ENCODE measurements at regions not wholly inside any gene's neighbourhood (a gene's known extent, or its start where the extent isn't known, plus 50 kb on each side); places are given as distances from the start of the nearest gene placed in this dataset.

GRCh38 chr2:64932116-64932370, 57.2 kb upstream of the SLC1A4 start:
- no peak for TF ChIP-seq GLIS3 (CRISPR knock-in tag; IDR thresholded peaks at IDR 0.05)
- no peak for TF ChIP-seq OSR1 (CRISPR knock-in tag; IDR thresholded peaks at IDR 0.05)
- TF ChIP-seq CSDC2 (CRISPR knock-in tag; IDR thresholded peaks at IDR 0.05): no peak
- no peak for TF ChIP-seq ARNTL (CRISPR knock-in tag; IDR thresholded peaks at IDR 0.05; ENCODE audit: borderline replicate concordance, low read depth)
- TF ChIP-seq POU6F1 (CRISPR knock-in tag; IDR thresholded peaks at IDR 0.05; ENCODE audit: borderline replicate concordance, low read depth): no peak
- no peak for TF ChIP-seq CREB5 (CRISPR knock-in tag; IDR thresholded peaks at IDR 0.05; ENCODE audit: low read depth)
- no peak for TF ChIP-seq ESRRG (CRISPR knock-in tag; IDR thresholded peaks at IDR 0.05)
- TF ChIP-seq PATZ1 (CRISPR knock-in tag; IDR thresholded peaks at IDR 0.05; ENCODE audit: borderline replicate concordance): no peak
- no peak for TF ChIP-seq TSHZ2 (CRISPR knock-in tag; IDR thresholded peaks at IDR 0.05)
- TF ChIP-seq RARB (CRISPR knock-in tag; IDR thresholded peaks at IDR 0.05): no peak
- no peak for TF ChIP-seq TOX (CRISPR knock-in tag; IDR thresholded peaks at IDR 0.05; ENCODE audit: borderline replicate concordance)
- TF ChIP-seq PPARA (CRISPR knock-in tag; IDR thresholded peaks at IDR 0.05; ENCODE audit: borderline replicate concordance): no peak
- TF ChIP-seq SNAI2 (CRISPR knock-in tag; IDR thresholded peaks at IDR 0.05): no peak
- TF ChIP-seq ZFP3 (CRISPR knock-in tag; IDR thresholded peaks at IDR 0.05): no peak
- no peak for TF ChIP-seq ZC3H10 (CRISPR knock-in tag; IDR thresholded peaks at IDR 0.05)
- no peak for TF ChIP-seq ZNF565 (CRISPR knock-in tag; conservative IDR thresholded peaks at IDR 0.05; ENCODE audit: low read depth)
- TF ChIP-seq ZNF8 (CRISPR knock-in tag; IDR thresholded peaks at IDR 0.05): no peak
- no peak for ATAC-seq

- TF ChIP-seq ZFP3 (CRISPR knock-in tag; IDR thresholded peaks at IDR 0.05) (no peak), ISL1 (CRISPR knock-in tag; IDR thresholded peaks at IDR 0.05) (no peak), CSDC2 (CRISPR knock-in tag; IDR thresholded peaks at IDR 0.05) (no peak), TCF4 (CRISPR knock-in tag; IDR thresholded peaks at IDR 0.05; ENCODE audit: borderline replicate concordance) (no peak), ZFP30 (CRISPR knock-in tag; IDR thresholded peaks at IDR 0.05) (no peak), TSHZ2 (CRISPR knock-in tag; IDR thresholded peaks at IDR 0.05) (no peak), SNAI2 (CRISPR knock-in tag; IDR thresholded peaks at IDR 0.05) (no peak), OSR1 (CRISPR knock-in tag; IDR thresholded peaks at IDR 0.05) (no peak), PATZ1 (CRISPR knock-in tag; IDR thresholded peaks at IDR 0.05; ENCODE audit: borderline replicate concordance) (no peak), BACH2 (CRISPR knock-in tag; IDR thresholded peaks at IDR 0.05; ENCODE audit: borderline replicate concordance) (no peak), RARB (CRISPR knock-in tag; IDR thresholded peaks at IDR 0.05) (no peak), TOX (CRISPR knock-in tag; IDR thresholded peaks at IDR 0.05; ENCODE audit: borderline replicate concordance) (no peak), POU6F1 (CRISPR knock-in tag; IDR thresholded peaks at IDR 0.05; ENCODE audit: borderline replicate concordance, low read depth) (no peak), GLIS3 (CRISPR knock-in tag; IDR thresholded peaks at IDR 0.05) (no peak), ZC3H10 (CRISPR knock-in tag; IDR thresholded peaks at IDR 0.05) (no peak), PPARA (CRISPR knock-in tag; IDR thresholded peaks at IDR 0.05; ENCODE audit: borderline replicate concordance) (no peak), CSRNP3 (CRISPR knock-in tag; IDR thresholded peaks at IDR 0.05) (no peak), ZNF565 (CRISPR knock-in tag; conservative IDR thresholded peaks at IDR 0.05; ENCODE audit: low read depth) (no peak)
- no peak for ATAC-seq
These were observed 56.6 kb upstream of the SLC1A4 start for GRCh38 chr2:64932371-64933216.

Measured in SK-N-SH treated with all-trans-retinoic acid at 6 μM for 48 hours (cell line).